NCI-H1105 treated with DMSO at 0.1 percent for 48 hours (cell line): ENCODE measurements at regions not wholly inside any gene's neighbourhood (a gene's known extent, or its start where the extent isn't known, plus 50 kb on each side); places are given as distances from the start of the nearest gene placed in this dataset.
"Not testable (repeated sequence)": the region's sequence is repeated elsewhere in the genome, so short reads cannot be mapped to it uniquely, and the experiment has no call there.

Experiments used
- DNase-seq: peaks from one replicate; lab custom pipeline; 2025; lab: John Stamatoyannopoulos, UW

- no peak for DNase-seq
These were observed 91.4 kb upstream of the AFDN start for GRCh38 chr6:167735084-167735950.

DNA sequence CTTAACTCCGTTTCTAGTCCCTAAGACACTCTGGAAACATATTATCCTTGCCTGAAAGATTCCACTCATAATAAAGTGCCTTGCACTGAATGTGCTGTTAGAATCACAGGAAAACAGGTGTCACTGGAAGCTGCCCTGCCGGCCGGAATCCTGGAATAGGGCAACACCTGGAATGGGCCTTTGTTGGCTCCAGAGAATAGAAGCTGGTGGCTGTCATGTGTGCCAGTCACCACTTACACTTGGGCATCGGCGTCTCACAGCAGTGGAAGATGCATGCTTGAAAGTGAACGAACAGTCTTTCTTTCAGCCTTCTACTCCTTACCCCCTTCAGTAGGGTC is 90.8 kb upstream of the AFDN start:
- no peak for DNase-seq

DNA sequence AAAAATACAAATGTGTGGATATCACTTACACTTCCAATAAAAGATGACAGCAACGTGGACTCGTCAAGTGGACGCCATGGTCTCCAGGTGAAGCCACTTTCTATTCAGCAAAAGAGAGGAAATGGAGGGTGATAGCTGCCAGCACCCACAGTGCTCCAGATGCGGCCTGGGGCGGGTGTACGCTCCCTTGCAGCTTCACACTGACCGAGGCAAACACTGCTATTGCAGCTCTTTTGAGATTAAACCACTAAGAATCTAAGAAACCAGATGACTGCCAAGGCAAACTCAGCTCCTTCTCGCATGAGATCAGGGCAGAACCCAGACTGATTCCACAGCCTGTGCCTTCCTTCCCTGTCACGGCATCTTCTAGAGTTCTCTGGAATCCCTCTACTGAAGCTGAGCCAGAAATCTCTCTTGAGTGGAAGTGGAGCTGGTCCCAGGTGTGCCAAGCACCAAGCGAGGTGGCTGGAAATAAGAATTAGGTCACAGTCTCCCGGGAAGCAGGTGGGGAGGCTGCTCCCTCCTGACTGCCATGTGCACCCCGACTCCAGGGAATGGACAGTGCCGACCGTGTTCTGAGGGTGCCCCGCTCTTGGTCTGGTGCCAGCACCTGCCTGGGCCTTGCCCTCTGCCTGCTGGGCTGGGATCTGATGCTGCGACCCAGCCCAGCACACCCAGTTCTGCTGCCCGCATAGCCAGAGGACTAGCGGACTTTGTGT is 90.1 kb upstream of the AFDN start:
- no peak for DNase-seq

DNA sequence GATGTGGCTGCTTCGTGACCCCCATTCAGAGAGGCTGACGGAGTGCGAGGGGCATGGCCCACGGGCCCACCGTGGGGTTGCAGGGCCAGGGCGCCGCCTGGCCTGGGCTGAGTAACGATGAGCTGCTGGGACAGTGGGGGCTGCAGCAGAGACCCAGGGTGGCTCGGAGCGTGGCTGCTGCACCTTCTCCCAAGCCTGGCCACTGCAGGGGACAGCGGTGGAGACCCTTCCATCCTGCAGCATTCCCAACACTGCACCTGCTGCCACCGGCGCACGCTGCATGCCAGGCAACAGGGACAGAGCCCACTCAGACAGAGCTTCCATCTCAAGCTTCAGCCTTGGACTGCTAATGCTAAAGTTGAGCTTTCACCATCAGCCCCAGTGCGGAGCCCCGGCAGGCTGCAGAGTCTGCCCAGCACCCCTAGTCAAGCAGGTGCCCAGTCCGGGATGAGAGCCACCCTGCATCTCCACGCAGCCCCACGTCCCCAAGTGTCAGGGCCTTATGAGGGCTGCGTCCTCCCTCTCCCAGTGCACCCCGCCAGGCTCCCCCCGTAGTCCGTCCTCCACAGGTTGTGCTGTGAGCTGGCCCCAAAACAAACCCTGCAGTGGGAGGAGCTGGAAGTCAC is 89.4 kb upstream of the AFDN start:
- DNase-seq: no peak

DNA sequence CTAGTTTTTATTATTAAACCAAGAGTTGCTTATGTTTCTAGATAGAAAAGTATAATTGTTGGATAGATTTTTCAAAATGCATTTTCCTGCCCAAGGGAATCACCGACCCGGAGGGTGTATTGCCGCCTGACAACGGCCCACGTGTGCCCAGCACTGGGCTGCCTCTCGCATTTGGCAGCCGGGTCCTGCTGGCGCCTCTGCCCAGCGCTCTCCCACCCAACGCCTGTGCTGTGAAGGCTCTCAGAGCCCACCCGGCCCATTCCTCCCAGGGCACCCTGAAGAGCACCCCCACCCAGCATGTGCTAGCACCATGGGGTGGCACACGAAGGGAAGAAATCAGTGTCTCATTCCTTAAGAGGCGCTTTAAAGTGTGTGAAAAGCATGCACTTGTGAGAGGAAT is 88.3 kb upstream of the AFDN start:
- no peak for DNase-seq

DNA sequence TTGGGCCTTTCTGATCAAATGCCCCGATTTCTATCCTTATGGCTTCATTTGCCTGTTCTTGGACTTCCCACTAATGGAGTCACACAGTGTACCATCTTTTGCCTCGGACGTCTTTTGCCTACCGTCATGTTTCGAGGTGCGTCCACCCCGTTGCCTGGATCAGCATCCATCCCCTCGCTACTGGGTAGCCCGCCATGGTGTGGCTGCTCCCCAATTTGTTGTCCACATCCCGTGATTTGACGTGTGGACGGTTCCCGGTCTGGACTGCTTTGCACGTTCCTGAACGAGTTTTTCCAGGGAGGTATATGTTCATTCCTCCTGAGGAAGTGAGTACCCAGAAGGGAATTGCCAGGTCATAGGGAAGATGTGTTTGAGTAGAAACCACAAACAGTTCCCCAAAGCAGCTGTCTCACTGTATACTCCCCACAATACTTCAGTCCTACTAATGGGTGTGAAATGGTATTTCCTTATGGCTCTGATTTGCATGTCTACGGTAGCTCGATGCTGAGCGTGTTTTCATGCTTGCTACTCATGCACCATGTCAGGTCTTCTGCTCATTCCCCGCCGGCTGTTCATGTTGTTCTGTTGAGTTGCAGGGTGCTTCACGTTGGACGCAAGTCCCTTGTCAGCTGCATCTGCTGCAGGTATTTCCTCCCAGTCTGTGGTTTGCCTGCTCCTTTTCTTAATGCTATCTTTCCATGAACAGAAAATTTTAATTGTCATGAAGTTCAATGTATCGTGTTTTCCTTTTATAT is 86.8 kb upstream of the AFDN start:
- DNase-seq: no peak

DNA sequence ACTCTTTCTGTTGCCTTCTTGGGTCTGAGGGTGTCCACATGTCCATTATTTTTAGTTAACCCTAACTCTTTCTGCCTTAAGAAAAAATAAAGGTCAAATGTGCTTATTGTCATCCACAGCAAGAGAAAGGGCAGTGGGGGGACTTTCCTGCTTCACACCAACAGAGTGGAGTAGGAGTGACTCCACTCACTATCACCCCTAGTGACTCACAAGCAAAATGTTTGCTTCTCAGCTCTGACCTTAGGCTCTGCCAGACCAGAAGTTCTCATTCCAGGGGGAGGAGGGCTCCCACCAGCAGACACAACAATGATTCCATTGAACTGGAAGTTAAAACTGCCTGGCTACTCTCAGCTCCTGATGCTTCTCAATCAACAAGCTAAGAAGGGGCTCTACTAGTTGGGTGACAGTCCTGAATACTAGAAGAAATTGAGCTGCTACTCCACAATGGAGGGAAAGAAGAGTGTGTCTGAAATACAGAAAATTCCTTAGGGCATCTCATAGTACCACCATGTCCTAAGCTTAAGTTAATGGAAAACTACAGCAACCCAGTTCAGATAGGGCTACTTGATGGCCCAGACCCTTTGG is 83.9 kb upstream of the AFDN start:
- DNase-seq: no peak

- DNase-seq: no peak
These were observed 81.7 kb upstream of the AFDN start for GRCh38 chr6:167744681-167745669.

DNA sequence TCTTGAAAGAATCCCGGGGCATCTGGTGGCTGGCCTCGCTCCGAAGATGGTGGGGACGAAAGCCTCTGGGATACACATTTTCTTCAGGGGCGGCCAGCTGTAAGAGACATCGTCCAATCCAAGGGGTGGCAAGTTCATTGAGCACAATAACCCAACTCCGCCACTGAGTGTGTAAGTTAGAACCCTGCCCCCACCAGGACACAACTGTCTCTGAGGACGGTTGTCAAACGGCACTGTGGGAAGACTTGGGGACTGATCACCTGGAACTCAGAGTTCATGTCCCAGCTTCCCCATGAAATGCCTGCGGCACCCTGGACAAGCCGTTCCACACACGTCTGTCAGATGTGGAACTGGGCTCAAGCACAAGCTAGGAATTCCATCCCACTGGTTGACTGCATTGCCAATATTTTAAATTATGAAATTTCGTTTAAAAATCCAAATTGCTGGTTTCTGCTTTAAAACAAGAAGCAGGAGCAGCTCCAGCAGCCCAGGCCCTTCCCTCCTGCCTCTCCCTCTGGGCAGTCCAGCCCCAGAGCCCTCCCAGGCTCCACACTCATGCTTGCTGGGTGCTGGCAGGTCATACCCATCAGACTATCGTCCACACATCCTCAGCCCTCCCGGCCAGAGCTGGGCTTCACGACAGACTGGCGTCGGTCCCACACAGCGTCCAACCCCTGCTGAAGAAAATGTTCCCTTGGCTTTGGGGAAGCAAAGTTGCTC is 80.9 kb upstream of the AFDN start:
- no peak for DNase-seq

DNA sequence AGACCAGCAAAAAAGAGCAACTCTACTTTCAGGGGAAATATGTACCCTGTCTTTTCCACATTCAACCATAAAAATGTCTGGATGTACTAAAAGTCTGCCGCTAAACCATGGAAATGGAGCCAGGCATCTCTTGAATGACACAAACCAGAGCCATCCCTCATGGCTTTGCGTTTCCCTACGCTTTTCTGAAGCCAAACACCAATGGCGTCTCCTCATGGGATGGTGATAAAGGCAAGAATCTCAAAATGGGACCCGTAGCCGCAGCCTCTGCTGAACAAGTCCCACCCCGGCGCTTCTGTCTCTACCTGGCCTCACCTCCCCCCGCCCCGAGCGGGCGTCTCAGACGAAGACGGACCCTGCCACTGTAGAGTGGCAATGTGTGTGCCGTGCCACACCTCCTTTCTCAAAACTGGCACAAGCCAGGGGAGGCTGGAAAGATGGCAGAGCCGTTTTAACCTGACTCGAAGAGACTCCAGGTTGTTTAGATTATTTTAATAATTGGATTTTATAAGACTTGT is 80.3 kb upstream of the AFDN start:
- DNase-seq: no peak

DNA sequence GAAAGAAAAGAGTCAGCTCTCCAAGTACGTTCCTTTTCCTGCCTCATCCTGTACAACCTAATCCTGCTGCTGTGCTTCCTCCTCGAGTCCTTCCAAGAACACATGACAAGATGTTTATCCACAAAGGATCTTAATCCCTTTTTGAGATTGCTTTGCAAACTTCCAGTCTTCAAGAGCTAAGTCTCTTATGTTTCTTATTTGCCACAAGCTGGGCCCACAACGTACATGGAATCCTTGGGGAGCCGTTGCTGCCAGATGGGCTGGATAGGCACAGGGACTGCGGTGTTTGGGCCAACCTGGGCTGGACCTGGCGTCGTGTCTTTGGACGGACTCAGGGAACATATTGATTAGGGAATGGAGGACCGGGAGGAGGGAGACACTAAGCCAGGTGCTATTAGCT is 79.7 kb upstream of the AFDN start:
- no peak for DNase-seq

GRCh38 chr6:167747645-167748044 is 79.1 kb upstream of the AFDN start:
- DNase-seq: no peak

GRCh38 chr6:167748046-167748445 is 78.7 kb upstream of the AFDN start:
- DNase-seq: no peak

- DNase-seq: no peak
These were observed 78.0 kb upstream of the AFDN start for GRCh38 chr6:167748458-167749379.

GRCh38 chr6:167750956-167751358 is 75.8 kb upstream of the AFDN start:
- no peak for DNase-seq

DNA sequence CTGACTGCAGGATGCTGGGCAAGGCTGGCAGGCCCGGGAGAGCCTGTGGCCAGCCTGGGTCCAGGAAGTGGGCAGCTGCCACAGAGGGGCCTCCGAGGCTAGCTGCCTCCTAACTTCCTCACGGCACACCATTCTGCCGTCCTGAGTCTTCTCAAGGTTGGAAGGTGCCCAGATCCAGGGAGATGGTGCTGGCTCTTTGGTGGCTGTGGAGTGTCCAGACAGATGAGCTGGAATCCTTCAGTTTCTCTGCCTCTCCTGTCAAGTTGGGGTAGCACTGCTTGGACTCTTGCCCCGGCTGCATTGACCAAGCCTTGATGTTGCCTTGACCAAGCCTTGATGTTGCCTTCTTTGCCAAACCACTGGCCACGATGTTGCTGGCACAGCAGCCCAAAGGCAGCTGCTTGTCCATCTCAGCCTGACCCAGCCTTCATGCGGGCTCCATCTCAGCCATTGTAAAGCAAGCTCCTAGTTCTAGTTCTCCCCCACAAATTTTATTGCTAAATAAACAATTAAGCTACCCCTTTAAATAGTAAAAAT is 75.1 kb upstream of the AFDN start:
- no peak for DNase-seq

GRCh38 chr6:167753281-167753680 is 73.4 kb upstream of the AFDN start:
- DNase-seq: not testable (repeated sequence)

DNA sequence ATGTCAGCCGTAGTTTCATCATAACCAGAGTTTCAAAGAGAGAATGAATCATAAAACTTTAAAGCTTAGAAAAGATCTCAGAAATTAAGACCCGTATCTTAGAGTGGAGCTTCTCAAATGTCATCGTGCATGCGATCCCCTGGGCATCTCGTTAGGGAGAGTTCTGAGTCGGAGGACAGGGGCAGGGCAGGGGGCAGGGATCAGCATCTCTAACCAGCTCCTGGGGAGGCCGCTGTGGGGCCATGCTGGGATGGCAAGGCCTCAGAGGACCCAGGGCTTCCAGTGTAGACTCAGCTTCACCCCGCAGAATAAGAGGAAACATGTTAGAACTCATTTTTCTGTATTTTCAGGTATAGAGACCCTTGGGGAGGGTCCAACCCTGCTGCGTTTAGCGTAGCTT is 72.0 kb upstream of the AFDN start:
- no peak for DNase-seq

- DNase-seq: no peak
These were observed 71.2 kb upstream of the AFDN start for GRCh38 chr6:167755461-167755860.
